BLaER1 (cell line): ENCODE measurements at regions not wholly inside any gene's neighbourhood (a gene's known extent, or its start where the extent isn't known, plus 50 kb on each side); places are given as distances from the start of the nearest gene placed in this dataset.

Source experiments
- H3K27ac ChIP-seq: shearing (Covaris generic); formaldehyde crosslinking; 2 replicates; pipeline ENCODE4 v1.8.1; 2022
- H3K27me3 ChIP-seq: shearing (Covaris generic); formaldehyde crosslinking; 2 replicates; pipeline ENCODE4 v1.8.1; 2022
- H3K36me3 ChIP-seq: shearing (Covaris generic); formaldehyde crosslinking; 2 replicates; pipeline ENCODE4 v1.8.1; 2022
- H3K4me1 ChIP-seq: shearing (Covaris generic); formaldehyde crosslinking; 2 replicates; pipeline ENCODE4 v1.8.1; 2022
- H3K4me2 ChIP-seq: shearing (Covaris generic); formaldehyde crosslinking; 2 replicates; pipeline ENCODE4 v1.8.1; 2022
- H3K4me3 ChIP-seq: shearing (Covaris generic); formaldehyde crosslinking; 2 replicates; pipeline ENCODE4 v1.8.1; 2022
- H3K9ac ChIP-seq: shearing (Covaris generic); formaldehyde crosslinking; 2 replicates; pipeline ENCODE4 v1.8.1; 2022
- H3K9me3 ChIP-seq: shearing (Covaris generic); formaldehyde crosslinking; 2 replicates; pipeline ENCODE4 v1.8.1; 2022
- H4K20me1 ChIP-seq: shearing (Covaris generic); formaldehyde crosslinking; 2 replicates; pipeline ENCODE4 v1.8.1; 2022
- Cebpa-rat ChIP-seq: shearing (Covaris generic); IDR thresholded peaks from 2 replicates; pipeline ENCODE4 v1.8.1; 2022

GRCh38 chr6:66993272-66993671 is 1286.2 kb upstream of the EYS start:
- Histone ChIP-seq H3K4me1 (no peaks in the 10 kb centered on the region), H3K9me3 (peaks cover 10% of the 10 kb centered on the region), H3K4me2 (no peak overlapping the region), H3K4me3 (no peak overlapping the region), H3K27ac (no peak overlapping the region), H4K20me1 (no peaks in the 10 kb centered on the region), H3K27me3 (no peaks in the 10 kb centered on the region), H3K36me3 (no peaks in the 10 kb centered on the region), H3K9ac (no peak overlapping the region)
- no peak for TF ChIP-seq Cebpa-rat

DNA sequence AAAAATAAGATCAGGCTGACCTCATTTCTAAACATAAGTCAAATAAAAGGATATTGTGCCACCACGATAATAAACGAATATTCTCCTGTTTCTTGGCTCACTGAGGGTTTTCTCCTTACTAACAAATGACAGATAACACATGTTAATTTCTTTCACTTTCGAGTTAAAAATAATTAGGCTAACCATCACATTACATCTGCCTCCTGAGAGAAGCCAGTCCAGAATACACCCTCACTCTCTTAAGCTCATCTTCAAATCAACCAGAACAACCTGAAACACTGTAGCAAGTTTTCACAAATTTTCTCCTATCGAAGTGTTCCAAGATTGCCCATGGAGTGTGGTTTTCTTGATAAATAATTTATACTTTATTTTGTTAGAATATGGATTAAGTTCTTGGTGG is 1285.6 kb upstream of the EYS start:
- no peaks in the 10 kb centered on the region for H3K36me3 ChIP-seq
- no peak overlapping the region for H3K4me3 ChIP-seq
- H3K27ac ChIP-seq: no peak overlapping the region
- no peak overlapping the region for H3K4me2 ChIP-seq
- H4K20me1 ChIP-seq: no peaks in the 10 kb centered on the region
- no peak for TF ChIP-seq Cebpa-rat
- no peaks in the 10 kb centered on the region for H3K4me1 ChIP-seq
- peaks cover 10% of the 10 kb centered on the region for H3K9me3 ChIP-seq
- no peaks in the 10 kb centered on the region for H3K27me3 ChIP-seq
- no peak overlapping the region for H3K9ac ChIP-seq

GRCh38 chr6:66986940-66987339 is 1279.9 kb upstream of the EYS start:
- H3K4me3 ChIP-seq: no peak overlapping the region
- no peaks in the 10 kb centered on the region for H4K20me1 ChIP-seq
- peaks cover 19% of the 10 kb centered on the region for H3K4me1 ChIP-seq
- H3K9me3 ChIP-seq: peaks cover 18% of the 10 kb centered on the region
- H3K9ac ChIP-seq: no peak overlapping the region
- H3K4me2 ChIP-seq: peak overlapping the region; percentile 50; the same call in 1 of the 2 replicates
- no peak overlapping the region for H3K27ac ChIP-seq
- H3K27me3 ChIP-seq: no peaks in the 10 kb centered on the region
- no peak for TF ChIP-seq Cebpa-rat
- H3K36me3 ChIP-seq: no peaks in the 10 kb centered on the region

GRCh38 chr6:66985816-66986215 is 1278.8 kb upstream of the EYS start:
- Histone ChIP-seq H3K4me3 (no peak overlapping the region), H3K9ac (no peak overlapping the region), H3K4me1 (peaks cover 19% of the 10 kb centered on the region), H3K27ac (no peak overlapping the region), H3K27me3 (no peaks in the 10 kb centered on the region), H3K4me2 (peak overlapping the region; percentile 50), H4K20me1 (no peaks in the 10 kb centered on the region), H3K9me3 (peaks cover 14% of the 10 kb centered on the region), H3K36me3 (no peaks in the 10 kb centered on the region)
- no peak for TF ChIP-seq Cebpa-rat

DNA sequence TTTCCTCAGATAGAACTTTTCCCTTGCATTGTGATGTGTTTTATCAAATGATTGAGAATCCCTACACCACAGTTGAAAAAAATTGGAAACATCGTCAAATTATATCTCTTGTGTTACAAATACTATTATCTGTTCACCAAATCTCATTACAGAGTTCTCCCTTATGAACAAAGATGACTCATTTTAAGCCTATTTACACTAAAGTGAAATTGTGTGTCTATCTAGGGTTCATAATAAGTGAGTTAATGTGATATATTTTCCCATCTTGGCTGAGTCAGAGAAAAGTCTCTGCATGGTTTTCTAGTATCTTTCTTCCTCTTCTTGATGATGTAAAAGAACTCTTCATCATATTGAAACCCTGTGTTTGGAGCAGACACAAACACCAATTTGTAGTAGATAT is 1263.3 kb upstream of the EYS start:
- Histone ChIP-seq H3K27ac (no peak overlapping the region), H3K4me2 (no peak overlapping the region)
- no peak for TF ChIP-seq Cebpa-rat

DNA sequence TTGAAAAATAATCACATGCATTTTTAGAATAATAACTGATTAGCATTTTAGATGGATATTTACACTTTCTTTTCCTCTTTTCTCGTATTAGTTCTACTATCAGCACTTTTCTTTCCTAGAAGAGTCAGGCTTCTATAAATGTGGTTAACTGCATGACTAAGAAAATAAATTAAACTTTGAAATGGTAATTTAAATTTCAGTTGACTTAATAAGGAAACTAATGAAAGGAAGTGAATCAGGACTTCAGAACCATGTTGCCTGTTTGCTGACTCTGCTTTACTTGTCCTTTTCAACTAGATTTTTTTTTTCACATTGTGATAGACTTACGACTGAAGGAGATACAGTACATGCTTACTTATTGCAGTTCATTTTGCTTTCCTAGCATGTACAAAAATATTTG is 1258.2 kb upstream of the EYS start:
- H3K9me3 ChIP-seq: no peaks in the 10 kb centered on the region
- no peak overlapping the region for H3K9ac ChIP-seq
- no peak overlapping the region for H3K4me3 ChIP-seq
- no peaks in the 10 kb centered on the region for H3K4me1 ChIP-seq
- no peak for TF ChIP-seq Cebpa-rat
- no peaks in the 10 kb centered on the region for H3K36me3 ChIP-seq
- H3K4me2 ChIP-seq: no peak overlapping the region
- H4K20me1 ChIP-seq: no peaks in the 10 kb centered on the region
- no peaks in the 10 kb centered on the region for H3K27me3 ChIP-seq
- no peak overlapping the region for H3K27ac ChIP-seq

More for the DNA sequence above, 1263.3 kb upstream of the EYS start:
- no peaks in the 10 kb centered on the region for H3K4me1 ChIP-seq
- H3K9ac ChIP-seq: no peak overlapping the region
- no peak overlapping the region for H3K4me3 ChIP-seq
- H4K20me1 ChIP-seq: no peaks in the 10 kb centered on the region
- no peaks in the 10 kb centered on the region for H3K36me3 ChIP-seq
- no peaks in the 10 kb centered on the region for H3K27me3 ChIP-seq
- H3K9me3 ChIP-seq: no peaks in the 10 kb centered on the region

GRCh38 chr6:66964216-66964615 is 1257.2 kb upstream of the EYS start:
- Histone ChIP-seq H3K9me3 (no peaks in the 10 kb centered on the region), H3K4me1 (no peaks in the 10 kb centered on the region), H3K4me2 (no peak overlapping the region), H3K4me3 (no peak overlapping the region), H3K36me3 (no peaks in the 10 kb centered on the region), H3K9ac (no peak overlapping the region), H3K27me3 (no peaks in the 10 kb centered on the region), H3K27ac (no peak overlapping the region), H4K20me1 (no peaks in the 10 kb centered on the region)
- no peak for TF ChIP-seq Cebpa-rat

GRCh38 chr6:66962082-66962481 is 1255.1 kb upstream of the EYS start:
- Histone ChIP-seq H3K9ac (no peak overlapping the region), H3K27ac (no peak overlapping the region), H3K27me3 (no peaks in the 10 kb centered on the region), H3K4me2 (no peak overlapping the region), H4K20me1 (no peaks in the 10 kb centered on the region), H3K4me3 (no peak overlapping the region), H3K36me3 (no peaks in the 10 kb centered on the region), H3K9me3 (no peaks in the 10 kb centered on the region), H3K4me1 (no peaks in the 10 kb centered on the region)
- TF ChIP-seq Cebpa-rat: no peak

GRCh38 chr6:66961191-66961590 is 1254.2 kb upstream of the EYS start:
- no peak overlapping the region for H3K27ac ChIP-seq
- H3K9me3 ChIP-seq: no peaks in the 10 kb centered on the region
- no peaks in the 10 kb centered on the region for H3K36me3 ChIP-seq
- no peaks in the 10 kb centered on the region for H3K27me3 ChIP-seq
- no peak overlapping the region for H3K4me2 ChIP-seq
- no peak overlapping the region for H3K9ac ChIP-seq
- TF ChIP-seq Cebpa-rat: no peak
- H4K20me1 ChIP-seq: no peaks in the 10 kb centered on the region
- H3K4me3 ChIP-seq: no peak overlapping the region
- H3K4me1 ChIP-seq: no peaks in the 10 kb centered on the region

DNA sequence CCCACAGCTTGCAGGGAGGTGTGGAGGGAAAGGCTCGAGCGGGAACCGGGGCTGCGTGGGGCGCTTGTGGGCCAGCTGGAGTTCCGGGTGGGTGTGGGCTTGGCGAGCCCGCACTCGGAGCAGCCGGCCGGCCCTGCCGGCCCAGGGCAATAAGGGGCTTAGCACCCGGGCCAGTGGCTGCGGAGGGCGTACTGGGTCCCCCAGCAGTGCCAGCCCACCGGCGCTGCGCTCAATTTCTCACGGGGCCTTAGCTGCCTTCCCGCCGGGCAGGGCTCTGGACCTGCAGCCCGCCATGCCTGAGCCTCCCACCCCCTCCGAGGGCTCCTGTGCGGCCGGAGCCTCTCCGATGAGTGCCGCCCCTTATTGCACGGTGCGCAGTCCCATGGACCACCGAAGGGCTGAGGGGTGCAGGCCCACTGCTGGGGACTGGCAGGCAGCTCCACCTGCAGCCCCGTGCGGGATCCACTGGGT is 1242.2 kb upstream of the EYS start:
- Histone ChIP-seq H3K27ac (no peak overlapping the region), H4K20me1 (no peaks in the 10 kb centered on the region), H3K4me2 (no peak overlapping the region), H3K9me3 (no peaks in the 10 kb centered on the region; the same call in 1 of the 2 replicates), H3K4me3 (no peak overlapping the region), H3K4me1 (no peaks in the 10 kb centered on the region), H3K9ac (no peak overlapping the region), H3K36me3 (no peaks in the 10 kb centered on the region), H3K27me3 (no peaks in the 10 kb centered on the region)
- TF ChIP-seq Cebpa-rat: no peak

GRCh38 chr6:66948106-66948505 is 1241.1 kb upstream of the EYS start:
- H3K9me3 ChIP-seq: no peaks in the 10 kb centered on the region; the same call in 1 of the 2 replicates
- no peak for TF ChIP-seq Cebpa-rat
- no peaks in the 10 kb centered on the region for H4K20me1 ChIP-seq
- H3K27me3 ChIP-seq: no peaks in the 10 kb centered on the region
- H3K27ac ChIP-seq: no peak overlapping the region
- no peak overlapping the region for H3K9ac ChIP-seq
- no peaks in the 10 kb centered on the region for H3K36me3 ChIP-seq
- H3K4me1 ChIP-seq: no peaks in the 10 kb centered on the region
- no peak overlapping the region for H3K4me2 ChIP-seq
- no peak overlapping the region for H3K4me3 ChIP-seq
